ENCODE measurements at regions not wholly inside any gene's neighbourhood (a gene's known extent, or its start where the extent isn't known, plus 50 kb on each side); places are given as distances from the start of the nearest gene placed in this dataset.

GRCh38 chr2:196276421-196276820 is 105.0 kb upstream of the STK17B start:
- H3K27me3 ChIP-seq (ENCODE audit: control insufficient read depth, insufficient read depth, low read length, poor library complexity, severe bottlenecking) = no peaks in the 10 kb centered on the region
- 50% methylated on average over 2 of the region's 2 CpGs for WGBS, 2 experiments
- H3K27ac ChIP-seq (ENCODE audit: insufficient read depth, low read depth, low read length, poor library complexity, severe bottlenecking) = no peak overlapping the region
- H3K4me3 ChIP-seq (ENCODE audit: insufficient read depth, low read depth, low read length) = no peak overlapping the region
- H3K4me1 ChIP-seq (ENCODE audit: control insufficient read depth, insufficient read depth, low read length) = no peaks in the 10 kb centered on the region
- no peaks in the 10 kb centered on the region for H3K36me3 ChIP-seq (ENCODE audit: control insufficient read depth, insufficient read depth, low read length)
- H3K9me3 ChIP-seq (ENCODE audit: control insufficient read depth, low read length) = no peaks in the 10 kb centered on the region

GRCh38 chr2:196277002-196277401 is 105.6 kb upstream of the STK17B start:
- no peak overlapping the region for H3K4me3 ChIP-seq (ENCODE audit: insufficient read depth, low read depth, low read length)
- no peaks in the 10 kb centered on the region for H3K27me3 ChIP-seq (ENCODE audit: control insufficient read depth, insufficient read depth, low read length, poor library complexity, severe bottlenecking)
- H3K36me3 ChIP-seq (ENCODE audit: control insufficient read depth, insufficient read depth, low read length) = no peaks in the 10 kb centered on the region
- 55% methylated on average over 2 of the region's 2 CpGs; no CpG with 5 or more reads in 1 of the 2 experiments for WGBS, 2 experiments
- H3K27ac ChIP-seq (ENCODE audit: insufficient read depth, low read depth, low read length, poor library complexity, severe bottlenecking) = no peak overlapping the region
- no peaks in the 10 kb centered on the region for H3K9me3 ChIP-seq (ENCODE audit: control insufficient read depth, low read length)
- H3K4me1 ChIP-seq (ENCODE audit: control insufficient read depth, insufficient read depth, low read length) = no peaks in the 10 kb centered on the region

GRCh38 chr2:196278491-196278911 is 107.1 kb upstream of the STK17B start:
- 95 to 97% methylated on average over 10 of the region's 10 CpGs for WGBS, 2 experiments
- Histone ChIP-seq H3K9me3 (ENCODE audit: control insufficient read depth, low read length) (no peaks in the 10 kb centered on the region), H3K4me1 (ENCODE audit: control insufficient read depth, insufficient read depth, low read length) (no peaks in the 10 kb centered on the region), H3K27me3 (ENCODE audit: control insufficient read depth, insufficient read depth, low read length, poor library complexity, severe bottlenecking) (no peaks in the 10 kb centered on the region), H3K27ac (ENCODE audit: insufficient read depth, low read depth, low read length, poor library complexity, severe bottlenecking) (no peak overlapping the region), H3K4me3 (ENCODE audit: insufficient read depth, low read depth, low read length) (no peak overlapping the region), H3K36me3 (ENCODE audit: control insufficient read depth, insufficient read depth, low read length) (no peaks in the 10 kb centered on the region)

- 93 to 100% methylated on average over 3 of the region's 3 CpGs for WGBS, 2 experiments
- Histone ChIP-seq H3K27me3 (ENCODE audit: control insufficient read depth, insufficient read depth, low read length, poor library complexity, severe bottlenecking) (no peaks in the 10 kb centered on the region), H3K27ac (ENCODE audit: insufficient read depth, low read depth, low read length, poor library complexity, severe bottlenecking) (no peak overlapping the region), H3K36me3 (ENCODE audit: control insufficient read depth, insufficient read depth, low read length) (no peaks in the 10 kb centered on the region), H3K4me1 (ENCODE audit: control insufficient read depth, insufficient read depth, low read length) (no peaks in the 10 kb centered on the region), H3K4me3 (ENCODE audit: insufficient read depth, low read depth, low read length) (no peak overlapping the region), H3K9me3 (ENCODE audit: control insufficient read depth, low read length) (no peaks in the 10 kb centered on the region)
These were observed 108.2 kb upstream of the STK17B start for GRCh38 chr2:196279541-196279940.

- 99 to 100% methylated on average over 2 of the region's 3 CpGs for WGBS, 2 experiments
- H3K27ac ChIP-seq (ENCODE audit: insufficient read depth, low read depth, low read length, poor library complexity, severe bottlenecking) = no peak overlapping the region
- H3K4me3 ChIP-seq (ENCODE audit: insufficient read depth, low read depth, low read length) = no peak overlapping the region
- H3K9me3 ChIP-seq (ENCODE audit: control insufficient read depth, low read length) = no peaks in the 10 kb centered on the region
- H3K4me1 ChIP-seq (ENCODE audit: control insufficient read depth, insufficient read depth, low read length) = no peaks in the 10 kb centered on the region
- no peaks in the 10 kb centered on the region for H3K36me3 ChIP-seq (ENCODE audit: control insufficient read depth, insufficient read depth, low read length)
- H3K27me3 ChIP-seq (ENCODE audit: control insufficient read depth, insufficient read depth, low read length, poor library complexity, severe bottlenecking) = no peaks in the 10 kb centered on the region
These were observed 112.9 kb upstream of the STK17B start for GRCh38 chr2:196284144-196284844.

GRCh38 chr2:196284866-196285557 is 113.6 kb upstream of the STK17B start:
- Histone ChIP-seq H3K27me3 (ENCODE audit: control insufficient read depth, insufficient read depth, low read length, poor library complexity, severe bottlenecking) (no peaks in the 10 kb centered on the region), H3K27ac (ENCODE audit: insufficient read depth, low read depth, low read length, poor library complexity, severe bottlenecking) (no peak overlapping the region), H3K36me3 (ENCODE audit: control insufficient read depth, insufficient read depth, low read length) (no peaks in the 10 kb centered on the region), H3K9me3 (ENCODE audit: control insufficient read depth, low read length) (no peaks in the 10 kb centered on the region), H3K4me3 (ENCODE audit: insufficient read depth, low read depth, low read length) (no peak overlapping the region), H3K4me1 (ENCODE audit: control insufficient read depth, insufficient read depth, low read length) (no peaks in the 10 kb centered on the region)
- 94 to 96% methylated on average over 3 to 4 of the region's 4 CpGs for WGBS, 2 experiments

GRCh38 chr2:196286821-196287220 is 115.4 kb upstream of the STK17B start:
- no peak overlapping the region for H3K4me3 ChIP-seq (ENCODE audit: insufficient read depth, low read depth, low read length)
- H3K9me3 ChIP-seq (ENCODE audit: control insufficient read depth, low read length) = no peaks in the 10 kb centered on the region
- no peaks in the 10 kb centered on the region for H3K36me3 ChIP-seq (ENCODE audit: control insufficient read depth, insufficient read depth, low read length)
- no peaks in the 10 kb centered on the region for H3K4me1 ChIP-seq (ENCODE audit: control insufficient read depth, insufficient read depth, low read length)
- no peaks in the 10 kb centered on the region for H3K27me3 ChIP-seq (ENCODE audit: control insufficient read depth, insufficient read depth, low read length, poor library complexity, severe bottlenecking)
- H3K27ac ChIP-seq (ENCODE audit: insufficient read depth, low read depth, low read length, poor library complexity, severe bottlenecking) = no peak overlapping the region

- H3K4me1 ChIP-seq (ENCODE audit: control insufficient read depth, insufficient read depth, low read length) = no peaks in the 10 kb centered on the region
- H3K27me3 ChIP-seq (ENCODE audit: control insufficient read depth, insufficient read depth, low read length, poor library complexity, severe bottlenecking) = no peaks in the 10 kb centered on the region
- WGBS, 2 experiments = 87 to 97% methylated on average over 1 of the region's 1 CpG
- no peak overlapping the region for H3K27ac ChIP-seq (ENCODE audit: insufficient read depth, low read depth, low read length, poor library complexity, severe bottlenecking)
- no peaks in the 10 kb centered on the region for H3K36me3 ChIP-seq (ENCODE audit: control insufficient read depth, insufficient read depth, low read length)
- H3K4me3 ChIP-seq (ENCODE audit: insufficient read depth, low read depth, low read length) = no peak overlapping the region
- no peaks in the 10 kb centered on the region for H3K9me3 ChIP-seq (ENCODE audit: control insufficient read depth, low read length)
These were observed 116.1 kb upstream of the STK17B start for GRCh38 chr2:196287523-196287922.

- H3K4me3 ChIP-seq (ENCODE audit: insufficient read depth, low read depth, low read length) = no peak overlapping the region
- H3K27me3 ChIP-seq (ENCODE audit: control insufficient read depth, insufficient read depth, low read length, poor library complexity, severe bottlenecking) = no peaks in the 10 kb centered on the region
- H3K27ac ChIP-seq (ENCODE audit: insufficient read depth, low read depth, low read length, poor library complexity, severe bottlenecking) = no peak overlapping the region
- no peaks in the 10 kb centered on the region for H3K4me1 ChIP-seq (ENCODE audit: control insufficient read depth, insufficient read depth, low read length)
- WGBS, 2 experiments = 75 to 76% methylated on average over 5 of the region's 5 CpGs
- H3K36me3 ChIP-seq (ENCODE audit: control insufficient read depth, insufficient read depth, low read length) = no peaks in the 10 kb centered on the region
- H3K9me3 ChIP-seq (ENCODE audit: control insufficient read depth, low read length) = no peaks in the 10 kb centered on the region
These were observed 116.7 kb upstream of the STK17B start for GRCh38 chr2:196288006-196288538.

GRCh38 chr2:196289000-196289399 is 117.6 kb upstream of the STK17B start:
- Histone ChIP-seq H3K4me3 (ENCODE audit: insufficient read depth, low read depth, low read length) (no peak overlapping the region), H3K36me3 (ENCODE audit: control insufficient read depth, insufficient read depth, low read length) (no peaks in the 10 kb centered on the region), H3K27me3 (ENCODE audit: control insufficient read depth, insufficient read depth, low read length, poor library complexity, severe bottlenecking) (no peaks in the 10 kb centered on the region), H3K4me1 (ENCODE audit: control insufficient read depth, insufficient read depth, low read length) (no peaks in the 10 kb centered on the region), H3K9me3 (ENCODE audit: control insufficient read depth, low read length) (no peaks in the 10 kb centered on the region), H3K27ac (ENCODE audit: insufficient read depth, low read depth, low read length, poor library complexity, severe bottlenecking) (no peak overlapping the region)
- WGBS, 2 experiments = 100% methylated on average over 2 of the region's 2 CpGs

Measured in ectodermal cell (in vitro differentiated cells).